PC-3 (cell line): ENCODE measurements at regions not wholly inside any gene's neighbourhood (a gene's known extent, or its start where the extent isn't known, plus 50 kb on each side); places are given as distances from the start of the nearest gene placed in this dataset.
A peak's percentile ranks its signal among the peaks of the same experiment; 100 is the strongest.

Experiments used
- ATAC-seq: fragments of 200-7000 bp; cut with Tn5 transposase; 2 replicates; pipeline ENCODE4 v1.9.1; 2020; ENCODE audit warnings: mild to moderate bottlenecking, moderate library complexity
- BruUV-seq: library from RNA; stranded (reverse); fragments of 400-500 nt; replicated peaks from 2 replicates; lab custom pipeline; 2021; lab: Mats Ljungman, UMichigan
- CTCF ChIA-PET: fragments of 300-600 bp; sonication (Branson Sonifier 250); formaldehyde crosslinking; loops from one replicate; lab custom pipeline; 2022; ENCODE audit warnings: antibody characterized with exemption; lab: Charles Lee
- POLR2A ChIA-PET: fragments of 300-600 bp; sonication (Branson Sonifier 250); formaldehyde crosslinking; loops from one replicate; lab custom pipeline; 2022; ENCODE audit warnings: antibody characterized with exemption; ENCODE audit not compliant: unreplicated experiment; lab: Charles Lee
- DNase-seq: peaks from one replicate; pipeline ENCODE4 v3.0.0-alpha.2; 2015
- H2AFZ ChIP-seq: fragments of 300-600 bp; sonication (generic); 2 replicates; pipeline ENCODE4 v1.6.0; 2016; ENCODE audit warnings: antibody characterized with exemption, low read length
- H3F3A ChIP-seq: fragments of 300-600 bp; sonication (generic); one replicate; pipeline ENCODE4 v1.6.0; 2017; ENCODE audit warnings: antibody characterized with exemption, low read length, control low read depth, mild to moderate bottlenecking; ENCODE audit not compliant: unreplicated experiment
- H3K27ac ChIP-seq: fragments of 300-600 bp; sonication (generic); 2 replicates; pipeline ENCODE4 v1.5.1; 2016; ENCODE audit warnings: mild to moderate bottlenecking, low read length
- H3K27me3 ChIP-seq: fragments of 300-600 bp; sonication (generic); 2 replicates; pipeline ENCODE4 v1.6.1; 2016; ENCODE audit warnings: low read length, mixed read lengths
- H3K36me3 ChIP-seq: fragments of 300-600 bp; sonication (generic); 2 replicates; pipeline ENCODE4 v1.6.1; 2016; ENCODE audit warnings: low read depth, mixed run types, low read length, mixed read lengths
- H3K4me1 ChIP-seq: fragments of 300-600 bp; sonication (generic); 2 replicates; pipeline ENCODE4 v1.5.1; 2016; ENCODE audit warnings: low read length; ENCODE audit not compliant: insufficient read depth
- H3K4me2 ChIP-seq: fragments of 300-600 bp; sonication (generic); 2 replicates; pipeline ENCODE4 v1.6.0; 2016; ENCODE audit warnings: low read length
- H3K4me3 ChIP-seq: fragments of 300-600 bp; sonication (generic); 2 replicates; pipeline ENCODE4 v1.5.1; 2016; ENCODE audit warnings: mild to moderate bottlenecking, low read length, mixed read lengths
- H3K79me2 ChIP-seq: fragments of 300-600 bp; sonication (generic); 2 replicates; pipeline ENCODE4 v1.6.1; 2017; ENCODE audit warnings: low read length, mixed read lengths
- H3K9ac ChIP-seq: fragments of 300-600 bp; sonication (generic); 2 replicates; pipeline ENCODE4 v1.6.0; 2016; ENCODE audit warnings: mild to moderate bottlenecking, low read length
- H3K9me2 ChIP-seq: fragments of 300-600 bp; sonication (generic); replicated peaks from 2 replicates; pipeline ENCODE4 v1.6.1; 2016; ENCODE audit warnings: mixed run types, low read length, mixed read lengths
- H3K9me3 ChIP-seq: fragments of 300-600 bp; sonication (generic); 2 replicates; pipeline ENCODE4 v1.6.1; 2016; ENCODE audit warnings: low read length, mixed read lengths
- H4K20me1 ChIP-seq: fragments of 300-600 bp; sonication (generic); 2 replicates; pipeline ENCODE4 v1.6.1; 2016; ENCODE audit warnings: low read length, mixed read lengths
- CTCF ChIP-seq: fragments of 300-600 bp; sonication (generic); conservative IDR thresholded peaks from 2 replicates; pipeline ENCODE4 v1.5.1; 2017; ENCODE audit warnings: antibody characterized with exemption, low read depth, mild to moderate bottlenecking, low read length
- EZH2 ChIP-seq: fragments of 300-600 bp; sonication (generic); IDR thresholded peaks from one replicate; pipeline ENCODE4 v1.6.1; 2017; ENCODE audit warnings: antibody characterized with exemption, mild to moderate bottlenecking, low read length; ENCODE audit not compliant: unreplicated experiment
- EZH2phosphoT487 ChIP-seq: fragments of 300-600 bp; sonication (generic); IDR thresholded peaks from 2 replicates; pipeline ENCODE4 v1.6.1; 2018; ENCODE audit warnings: mild to moderate bottlenecking, antibody characterized with exemption, low read length, borderline replicate concordance
- intact Hi-C: fragments of 100-400 bp; cut with micrococcal nuclease; formaldehyde crosslinking; loops from 2 replicates; pipeline ENCODE4 v1.9.0; 2023

GRCh38 chr9:93823245-93824072 is 131.7 kb downstream of the BARX1 start:
- POLR2A ChIA-PET, result interaction anchor here (0.6 kb wide), 1 partner anchor 982 kb away, joined by 3 read pairs; no protein-coding TSS in a partner anchor
- intact Hi-C loops, result no loop called here
- H3K4me3 ChIP-seq, result no peak overlapping the region

GRCh38 chr9:93822229-93822628 is 132.9 kb downstream of the BARX1 start:
- no peaks in the 10 kb centered on the region for H3K4me1 ChIP-seq
- H3K9me2 ChIP-seq, result no peaks in the 10 kb centered on the region
- no peaks in the 10 kb centered on the region for H3K79me2 ChIP-seq
- H3K27ac ChIP-seq, result no peak overlapping the region
- no peak overlapping the region for H3K4me3 ChIP-seq
- intact Hi-C loops, result no loop called here
- POLR2A ChIA-PET, result no interaction called here
- peaks cover 4% of the 10 kb centered on the region; the same call in 1 of the 2 replicates for H3K27me3 ChIP-seq
- no peaks in the 10 kb centered on the region for H3K36me3 ChIP-seq
- H3F3A ChIP-seq, result no peaks in the 10 kb centered on the region
- TF ChIP-seq CTCF (no peak), EZH2 (no peak), EZH2phosphoT487 (no peak)
- CTCF ChIA-PET, result no interaction called here
- no peaks in the 10 kb centered on the region for H4K20me1 ChIP-seq
- no peak for DNase-seq
- H2AFZ ChIP-seq, result no peak overlapping the region
- H3K4me2 ChIP-seq, result no peak overlapping the region
- no peak overlapping the region for H3K9ac ChIP-seq
- no TSS peak for BruUV-seq
- ATAC-seq, result no peak
- no peaks in the 10 kb centered on the region for H3K9me3 ChIP-seq

More at GRCh38 chr9:93823245-93824072, 131.7 kb downstream of the BARX1 start:
- ATAC-seq, result no peak
- no peaks in the 10 kb centered on the region for H3K4me1 ChIP-seq
- H3K9ac ChIP-seq, result no peak overlapping the region
- no peaks in the 10 kb centered on the region for H3K79me2 ChIP-seq
- DNase-seq, result peak; percentile 30
- peaks cover 4% of the 10 kb centered on the region; the same call in 1 of the 2 replicates for H3K27me3 ChIP-seq
- BruUV-seq, result no TSS peak
- no peak overlapping the region for H3K4me2 ChIP-seq
- CTCF ChIA-PET, result no interaction called here
- H3K9me2 ChIP-seq, result no peaks in the 10 kb centered on the region
- no peaks in the 10 kb centered on the region for H3K36me3 ChIP-seq
- no peaks in the 10 kb centered on the region for H3F3A ChIP-seq
- no peak overlapping the region for H3K27ac ChIP-seq
- no peaks in the 10 kb centered on the region for H4K20me1 ChIP-seq
- no peak overlapping the region for H2AFZ ChIP-seq
- no peak for TF ChIP-seq EZH2phosphoT487
- TF ChIP-seq EZH2, result no peak
- TF ChIP-seq CTCF, result no peak
- no peaks in the 10 kb centered on the region for H3K9me3 ChIP-seq

GRCh38 chr9:93821307-93821703 is 133.8 kb downstream of the BARX1 start:
- H2AFZ ChIP-seq, result no peak overlapping the region
- no peaks in the 10 kb centered on the region for H3K79me2 ChIP-seq
- ATAC-seq (no peak), DNase-seq (no peak)
- BruUV-seq, result no TSS peak
- H3K4me2 ChIP-seq, result no peak overlapping the region
- TF ChIP-seq EZH2 (no peak), CTCF (no peak), EZH2phosphoT487 (no peak)
- no peaks in the 10 kb centered on the region for H3K9me3 ChIP-seq
- H3K36me3 ChIP-seq, result no peaks in the 10 kb centered on the region
- H4K20me1 ChIP-seq, result no peaks in the 10 kb centered on the region
- no peaks in the 10 kb centered on the region for H3K4me1 ChIP-seq
- no peaks in the 10 kb centered on the region for H3F3A ChIP-seq
- ChIA-PET POLR2A (no interaction called here), CTCF (no interaction called here)
- no peak overlapping the region for H3K4me3 ChIP-seq
- H3K9ac ChIP-seq, result no peak overlapping the region
- no peaks in the 10 kb centered on the region for H3K9me2 ChIP-seq
- H3K27ac ChIP-seq, result no peak overlapping the region
- intact Hi-C loops, result no loop called here
- H3K27me3 ChIP-seq, result peaks cover 9% of the 10 kb centered on the region; the same call in 1 of the 2 replicates
